Thoracic aorta (tissue), 2 donors: ENCODE measurements at regions not wholly inside any gene's neighbourhood (a gene's known extent, or its start where the extent isn't known, plus 50 kb on each side); places are given as distances from the start of the nearest gene placed in this dataset.

Source experiments
- ATAC-seq: fragments of 150-250 bp; one replicate; pipeline ENCODE4 v1.8.0; 2017; ENCODE audit warnings: low read depth; ENCODE audit not compliant: insufficient number of reproducible peaks, low FRiP score
- DNase-seq: peaks from one replicate; pipeline ENCODE4 v3.0.0-alpha.2; 2020; ENCODE audit warnings: low spot score
- H3K27ac ChIP-seq, 2 donors: fragments of 200-600 bp; sonication (generic); 1 replicate in 1 of 2; 2 replicates in 1 of 2; pipeline ENCODE4 v1.5.1; 2016; ENCODE audit warnings: mild to moderate bottlenecking in 2 of 2, moderate library complexity in 2 of 2
- H3K27me3 ChIP-seq: fragments of 200-600 bp; sonication (generic); replicated peaks from 2 replicates; pipeline ENCODE4 v1.6.0; 2016; ENCODE audit warnings: mild to moderate bottlenecking; ENCODE audit not compliant: insufficient read depth
- H3K36me3 ChIP-seq: fragments of 200-600 bp; sonication (generic); one replicate; pipeline ENCODE4 v1.5.1; 2016
- H3K4me1 ChIP-seq, 2 donors: fragments of 200-600 bp; sonication (generic); 1 replicate in 1 of 2; 2 replicates in 1 of 2; pipeline versions ENCODE4 v1.5.1 to v1.6.0; 2016; ENCODE audit warnings: low read depth in 2 of 2, mild to moderate bottlenecking in 1 of 2; ENCODE audit not compliant: control insufficient read depth in 1 of 2
- H3K4me3 ChIP-seq: fragments of 200-600 bp; sonication (generic); 2 replicates; pipeline ENCODE4 v1.5.1; 2016; ENCODE audit warnings: mild to moderate bottlenecking
- H3K9me3 ChIP-seq: fragments of 200-600 bp; sonication (generic); 2 replicates; pipeline ENCODE4 v1.5.1; 2016
- TF ChIP-seq, protein P1 (sequence below): fragments of 200-600 bp; sonication (generic); IDR thresholded peaks from one replicate; pipeline ENCODE4 v1.5.1; 2019; ENCODE audit warnings: antibody characterized with exemption

DNA sequence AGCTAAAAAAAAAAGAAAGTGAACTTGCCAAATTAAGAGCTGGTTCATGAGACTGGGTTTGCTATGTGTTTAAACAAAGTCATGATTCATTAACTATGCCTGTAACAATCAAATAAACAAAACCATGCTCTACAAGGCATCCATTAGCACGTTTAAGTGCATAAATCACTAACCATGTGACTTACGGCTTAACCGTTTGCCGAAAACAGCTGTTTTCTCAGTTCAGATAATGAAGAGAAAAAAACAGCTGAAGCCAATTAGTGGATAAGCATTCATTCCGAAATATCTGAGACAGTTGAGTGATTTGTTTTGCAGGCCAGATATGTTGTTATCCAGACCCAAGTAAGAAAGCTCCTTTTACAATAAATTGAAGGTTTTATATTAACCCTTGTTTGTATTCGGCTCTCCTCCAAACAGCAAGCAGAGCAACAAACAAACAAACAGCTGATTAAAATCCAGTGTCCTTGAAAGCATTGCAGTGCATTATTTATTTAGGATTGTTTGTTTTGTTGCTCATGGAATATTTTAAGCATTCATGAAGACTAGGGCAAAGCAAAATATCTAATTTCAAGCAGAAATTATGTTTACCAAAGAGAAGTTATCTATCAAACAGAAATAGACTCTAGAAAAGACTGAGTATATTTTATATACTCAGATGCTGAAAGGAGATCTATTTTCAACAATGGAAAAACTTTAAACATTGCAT, 343.5 kb downstream of the RFPL4B start:
- TF ChIP-seq, protein P1, sequence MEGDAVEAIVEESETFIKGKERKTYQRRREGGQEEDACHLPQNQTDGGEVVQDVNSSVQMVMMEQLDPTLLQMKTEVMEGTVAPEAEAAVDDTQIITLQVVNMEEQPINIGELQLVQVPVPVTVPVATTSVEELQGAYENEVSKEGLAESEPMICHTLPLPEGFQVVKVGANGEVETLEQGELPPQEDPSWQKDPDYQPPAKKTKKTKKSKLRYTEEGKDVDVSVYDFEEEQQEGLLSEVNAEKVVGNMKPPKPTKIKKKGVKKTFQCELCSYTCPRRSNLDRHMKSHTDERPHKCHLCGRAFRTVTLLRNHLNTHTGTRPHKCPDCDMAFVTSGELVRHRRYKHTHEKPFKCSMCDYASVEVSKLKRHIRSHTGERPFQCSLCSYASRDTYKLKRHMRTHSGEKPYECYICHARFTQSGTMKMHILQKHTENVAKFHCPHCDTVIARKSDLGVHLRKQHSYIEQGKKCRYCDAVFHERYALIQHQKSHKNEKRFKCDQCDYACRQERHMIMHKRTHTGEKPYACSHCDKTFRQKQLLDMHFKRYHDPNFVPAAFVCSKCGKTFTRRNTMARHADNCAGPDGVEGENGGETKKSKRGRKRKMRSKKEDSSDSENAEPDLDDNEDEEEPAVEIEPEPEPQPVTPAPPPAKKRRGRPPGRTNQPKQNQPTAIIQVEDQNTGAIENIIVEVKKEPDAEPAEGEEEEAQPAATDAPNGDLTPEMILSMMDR: no peak
- DNase-seq: no peak
- ATAC-seq: no peak

GRCh38 chr6:112691289-112691688, 344.2 kb downstream of the RFPL4B start:
- ATAC-seq: no peak

More for the DNA sequence above, 343.5 kb downstream of the RFPL4B start:
- Histone ChIP-seq H3K27ac (no peak overlapping the region), H3K4me1 (no peaks in the 10 kb centered on the region), H3K27me3 (no peaks in the 10 kb centered on the region), H3K4me3 (no peak overlapping the region), H3K9me3 (no peaks in the 10 kb centered on the region), H3K36me3 (no peaks in the 10 kb centered on the region)

DNA sequence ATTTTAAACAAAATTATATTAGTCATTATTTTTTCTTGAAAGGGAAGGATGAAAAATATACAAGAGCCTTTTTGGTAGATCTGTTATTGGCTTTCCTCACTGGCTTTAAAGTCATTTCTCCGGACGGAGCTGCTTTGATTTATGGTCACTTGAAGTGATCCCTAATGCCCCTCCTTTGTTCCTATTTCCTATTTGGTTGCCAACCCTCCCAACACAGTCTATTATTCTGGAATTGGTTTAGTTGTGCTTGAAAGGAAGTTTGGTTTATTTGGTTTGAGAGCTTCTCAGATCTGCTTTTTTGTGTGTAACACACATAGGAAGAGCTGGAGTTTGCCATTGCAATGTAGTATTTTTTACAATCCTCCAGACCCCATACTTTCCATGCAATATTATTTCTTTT, 347.9 kb downstream of the RFPL4B start:
- DNase-seq (no peak), ATAC-seq (no peak)
- H3K4me1 ChIP-seq: no peaks in the 10 kb centered on the region
- TF ChIP-seq, protein P1: no peak
- no peaks in the 10 kb centered on the region for H3K27me3 ChIP-seq
- H3K36me3 ChIP-seq: no peaks in the 10 kb centered on the region
- H3K9me3 ChIP-seq: no peaks in the 10 kb centered on the region
- no peak overlapping the region for H3K4me3 ChIP-seq
- H3K27ac ChIP-seq: no peak overlapping the region

More at GRCh38 chr6:112691289-112691688, 344.2 kb downstream of the RFPL4B start:
- H3K4me1 ChIP-seq: no peaks in the 10 kb centered on the region
- TF ChIP-seq, protein P1: no peak
- no peak overlapping the region for H3K27ac ChIP-seq
- H3K27me3 ChIP-seq: no peaks in the 10 kb centered on the region
- DNase-seq: no peak
- H3K9me3 ChIP-seq: no peaks in the 10 kb centered on the region
- no peak overlapping the region for H3K4me3 ChIP-seq
- no peaks in the 10 kb centered on the region for H3K36me3 ChIP-seq

DNA sequence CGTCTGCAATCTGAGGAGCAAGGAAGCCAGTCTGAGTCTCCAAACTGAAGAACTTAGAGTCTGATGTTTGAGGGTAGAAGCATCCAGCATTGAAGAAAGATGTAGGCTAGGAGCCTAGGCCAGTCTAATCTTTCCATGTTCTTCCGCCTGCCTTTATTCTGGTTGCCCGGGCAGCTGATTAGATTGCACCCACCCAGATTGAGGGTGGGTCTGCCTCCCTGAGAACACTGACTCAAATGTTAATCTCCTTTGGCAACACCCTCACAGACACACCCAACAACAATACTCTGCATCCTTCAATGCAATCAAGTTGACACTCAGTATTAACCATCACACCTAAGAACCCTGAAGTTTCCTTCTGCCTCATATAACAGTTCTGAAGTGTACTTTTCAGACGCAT, 350.1 kb downstream of the RFPL4B start:
- Histone ChIP-seq H3K9me3 (no peaks in the 10 kb centered on the region), H3K4me3 (no peak overlapping the region), H3K4me1 (no peaks in the 10 kb centered on the region), H3K36me3 (no peaks in the 10 kb centered on the region), H3K27ac (no peak overlapping the region), H3K27me3 (no peaks in the 10 kb centered on the region)
- TF ChIP-seq, protein P1: no peak
- no peak for ATAC-seq
- no peak for DNase-seq

DNA sequence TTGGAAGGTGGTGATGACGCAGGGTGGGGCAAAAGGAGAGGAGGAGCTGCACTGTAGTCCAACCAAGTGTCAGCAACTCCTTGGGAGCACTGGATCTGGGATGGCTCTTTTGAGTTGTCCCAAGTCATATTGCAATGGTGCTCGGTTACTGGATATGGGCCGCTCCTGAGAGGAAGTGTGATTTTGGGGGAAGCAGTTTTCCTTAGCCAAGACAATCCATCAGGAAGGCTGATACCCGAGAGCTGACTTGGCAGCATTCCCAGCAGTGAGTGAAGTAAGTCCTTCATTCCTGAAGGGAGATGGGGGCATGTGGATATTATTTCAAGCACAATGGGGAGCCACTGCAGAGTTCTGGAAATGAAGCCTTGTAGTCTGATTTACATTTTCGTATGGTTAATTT, 354.1 kb downstream of the RFPL4B start:
- TF ChIP-seq, protein P1: no peak
- no peak overlapping the region for H3K27ac ChIP-seq
- DNase-seq (no peak), ATAC-seq (no peak)
- no peaks in the 10 kb centered on the region for H3K9me3 ChIP-seq
- H3K4me3 ChIP-seq: no peak overlapping the region
- H3K36me3 ChIP-seq: no peaks in the 10 kb centered on the region
- H3K27me3 ChIP-seq: no peaks in the 10 kb centered on the region
- H3K4me1 ChIP-seq: no peaks in the 10 kb centered on the region
